OCI-LY7 (cell line): ENCODE measurements at regions not wholly inside any gene's neighbourhood (a gene's known extent, or its start where the extent isn't known, plus 50 kb on each side); places are given as distances from the start of the nearest gene placed in this dataset.

Experiments used
- BruUV-seq: library from RNA; stranded (reverse); fragments of 400-500 nt; replicated peaks from 2 replicates; lab custom pipeline; 2021; lab: Mats Ljungman, UMichigan
- CTCF ChIA-PET: fragments of 300-600 bp; sonication (Branson Sonifier 250); formaldehyde crosslinking; loops from one replicate; lab custom pipeline; 2022; ENCODE audit warnings: antibody characterized with exemption; ENCODE audit not compliant: unreplicated experiment; lab: Charles Lee
- POLR2A ChIA-PET: fragments of 300-600 bp; sonication (Branson Sonifier 250); formaldehyde crosslinking; loops from one replicate; lab custom pipeline; 2022; ENCODE audit warnings: antibody characterized with exemption; lab: Charles Lee
- DNase-seq: peaks from one replicate; pipeline ENCODE4 v3.0.0-alpha.2; 2015; ENCODE audit warnings: low spot score
- H2AFZ ChIP-seq: fragments of 200-600 bp; sonication (generic), shearing (Covaris generic); 2 replicates; pipeline ENCODE4 v1.6.1; 2014; ENCODE audit warnings: mild to moderate bottlenecking, antibody characterized with exemption, low read length, moderate library complexity
- H3K27ac ChIP-seq: fragments of 200-600 bp; sonication (generic); 2 replicates; pipeline ENCODE4 v1.5.1; 2014; ENCODE audit warnings: mixed run types, low read depth, mild to moderate bottlenecking, moderate library complexity, low read length, inconsistent platforms; ENCODE audit not compliant: poor library complexity, severe bottlenecking
- H3K36me3 ChIP-seq: fragments of 200-600 bp; sonication (generic); 2 replicates; pipeline ENCODE4 v1.6.1; 2014; ENCODE audit warnings: mild to moderate bottlenecking, antibody characterized with exemption, low read length, moderate library complexity, mixed read lengths; ENCODE audit not compliant: insufficient read depth
- H3K4me1 ChIP-seq: fragments of 200-600 bp; sonication (generic); 2 replicates; pipeline ENCODE4 v1.5.1; 2014; ENCODE audit warnings: mild to moderate bottlenecking, low read length; ENCODE audit not compliant: insufficient read depth, poor library complexity, severe bottlenecking
- H3K4me2 ChIP-seq: fragments of 200-600 bp; sonication (generic); 2 replicates; pipeline ENCODE4 v1.6.1; 2014; ENCODE audit warnings: mild to moderate bottlenecking, low read length
- H3K4me3 ChIP-seq: fragments of 200-600 bp; sonication (generic); 2 replicates; pipeline ENCODE4 v1.5.1; 2014; ENCODE audit warnings: mild to moderate bottlenecking, low read depth, low read length; ENCODE audit not compliant: poor library complexity, severe bottlenecking
- H3K79me2 ChIP-seq: fragments of 200-600 bp; sonication (generic); 2 replicates; pipeline ENCODE4 v1.6.1; 2016; ENCODE audit warnings: low read depth, mild to moderate bottlenecking, low read length, moderate library complexity, mixed read lengths; ENCODE audit not compliant: insufficient read depth
- H3K9me2 ChIP-seq: fragments of 200-600 bp; sonication (generic); 2 replicates; pipeline ENCODE4 v1.6.1; 2016; ENCODE audit warnings: mild to moderate bottlenecking, low read length, mixed read lengths; ENCODE audit not compliant: insufficient read depth
- H3K9me3 ChIP-seq: fragments of 200-600 bp; sonication (generic); 2 replicates; pipeline ENCODE4 v1.6.1; 2014; ENCODE audit warnings: mild to moderate bottlenecking, mixed run types, low read length, mixed read lengths
- H4K20me1 ChIP-seq: fragments of 200-600 bp; sonication (generic); 2 replicates; pipeline ENCODE4 v1.6.1; 2014; ENCODE audit warnings: mild to moderate bottlenecking, antibody characterized with exemption, low read length, moderate library complexity, mixed read lengths; ENCODE audit not compliant: insufficient read depth
- CTCF ChIP-seq: fragments of 200-600 bp; sonication (generic); conservative IDR thresholded peaks from 2 replicates; pipeline ENCODE4 v1.5.1; 2014; ENCODE audit warnings: mild to moderate bottlenecking, antibody characterized with exemption, low read length, moderate library complexity, mixed read lengths
- EZH2phosphoT487 ChIP-seq: fragments of 200-600 bp; sonication (generic); IDR thresholded peaks from 2 replicates; pipeline ENCODE4 v1.6.1; 2018; ENCODE audit warnings: low read depth, borderline replicate concordance, mild to moderate bottlenecking, mixed run types, antibody characterized with exemption, low read length, moderate library complexity, mixed read lengths
- intact Hi-C: fragments of 100-400 bp; cut with micrococcal nuclease; formaldehyde crosslinking; loops from one replicate; pipeline ENCODE4 v1.10.0; 2022; ENCODE audit not compliant: unreplicated experiment

- BruUV-seq, result no TSS peak
- TF ChIP-seq CTCF (no peak), EZH2phosphoT487 (no peak)
- Histone ChIP-seq H4K20me1 (no peaks in the 10 kb centered on the region), H3K4me1 (no peaks in the 10 kb centered on the region), H3K36me3 (no peaks in the 10 kb centered on the region), H3K4me2 (no peak overlapping the region), H3K9me3 (no peaks in the 10 kb centered on the region), H3K4me3 (no peak overlapping the region), H3K9me2 (no peaks in the 10 kb centered on the region), H2AFZ (no peak overlapping the region), H3K27ac (no peak overlapping the region), H3K79me2 (no peaks in the 10 kb centered on the region)
- ChIA-PET POLR2A (interaction anchor here (0.6 kb wide), 1 partner anchor 9 kb away, joined by 5 read pairs; no protein-coding TSS in a partner anchor), CTCF (no interaction called here)
- DNase-seq, result no peak
- intact Hi-C loops, result no loop called here
These were observed 139.7 kb upstream of the ZC3H11B start for GRCh38 chr1:219752645-219753044.

GRCh38 chr1:219751870-219752507 lies 139.1 kb upstream of the ZC3H11B start:
- Histone ChIP-seq H3K27ac (no peak overlapping the region), H2AFZ (no peak overlapping the region), H3K9me2 (no peaks in the 10 kb centered on the region), H3K36me3 (no peaks in the 10 kb centered on the region), H3K4me3 (no peak overlapping the region), H3K79me2 (no peaks in the 10 kb centered on the region), H3K4me1 (no peaks in the 10 kb centered on the region), H3K4me2 (no peak overlapping the region), H4K20me1 (no peaks in the 10 kb centered on the region), H3K9me3 (no peaks in the 10 kb centered on the region)
- BruUV-seq, result no TSS peak
- CTCF ChIA-PET, result no interaction called here
- intact Hi-C loops, result no loop called here
- no peak for DNase-seq
- POLR2A ChIA-PET, result interaction anchor here (0.6 kb wide), 3 partner anchors 8 to 1017 kb away, joined by 3 to 5 read pairs (median 3); no protein-coding TSS in a partner anchor
- TF ChIP-seq EZH2phosphoT487 (no peak), CTCF (no peak)

GRCh38 chr1:219749370-219749769 lies 136.5 kb upstream of the ZC3H11B start:
- no peaks in the 10 kb centered on the region for H3K36me3 ChIP-seq
- no peaks in the 10 kb centered on the region for H3K9me2 ChIP-seq
- no peak overlapping the region for H3K27ac ChIP-seq
- ChIA-PET POLR2A (interaction anchor here (0.7 kb wide), 3 partner anchors 9 to 1094 kb away, joined by 3 read pairs; no protein-coding TSS in a partner anchor), CTCF (no interaction called here)
- H3K4me3 ChIP-seq, result no peak overlapping the region
- no peak for DNase-seq
- no peaks in the 10 kb centered on the region for H3K9me3 ChIP-seq
- TF ChIP-seq EZH2phosphoT487 (no peak), CTCF (no peak)
- H4K20me1 ChIP-seq, result no peaks in the 10 kb centered on the region
- intact Hi-C loops, result no loop called here
- H2AFZ ChIP-seq, result no peak overlapping the region
- H3K79me2 ChIP-seq, result no peaks in the 10 kb centered on the region
- no peak overlapping the region for H3K4me2 ChIP-seq
- no peaks in the 10 kb centered on the region for H3K4me1 ChIP-seq
- BruUV-seq, result no TSS peak
